Ovary (tissue), 3 donors: ENCODE measurements at regions not wholly inside any gene's neighbourhood (a gene's known extent, or its start where the extent isn't known, plus 50 kb on each side); places are given as distances from the start of the nearest gene placed in this dataset.

Source experiments
- CTCF ChIP-seq, 3 donors: fragments of 450-650 bp in 2 of 3; fragments of 200-600 bp in 1 of 3; IDR thresholded peaks; one replicate each; pipeline versions ENCODE4 v1.5.1 to v1.8.0; 2016 to 2022; ENCODE audit warnings: antibody characterized with exemption in 3 of 3, mild to moderate bottlenecking in 1 of 3
- POLR2A ChIP-seq: fragments of 450-650 bp; IDR thresholded peaks from one replicate; pipeline ENCODE4 v1.6.1; 2017; ENCODE audit warnings: antibody characterized with exemption, mild to moderate bottlenecking, moderate library complexity
- donor health status: DM: no; HTN: no; CAD: no.

GRCh38 chr3:34444137-34444536, 645.7 kb downstream of the PDCD6IP start:
- TF ChIP-seq CTCF (IDR thresholded peaks at IDR 0.05) (no peak), POLR2A (no peak)
